WERI-Rb-1 (cell line): ENCODE measurements at regions not wholly inside any gene's neighbourhood (a gene's known extent, or its start where the extent isn't known, plus 50 kb on each side); places are given as distances from the start of the nearest gene placed in this dataset.
"Not testable (repeated sequence)": the region's sequence is repeated elsewhere in the genome, so short reads cannot be mapped to it uniquely, and the experiment has no call there.

Experiments used
- DNase-seq: peaks from one replicate; pipeline ENCODE4 v3.0.0-alpha.2; 2020
- H3K27ac ChIP-seq: fragments of 250-450 bp; sonication (Bioruptor Pico); 2 replicates; pipeline ENCODE4 v1.5.1; 2020; ENCODE audit warnings: mild to moderate bottlenecking, moderate library complexity
- H3K27me3 ChIP-seq: fragments of 250-450 bp; sonication (Bioruptor Pico); 2 replicates; pipeline ENCODE4 v1.5.1; 2021; ENCODE audit warnings: mild to moderate bottlenecking, low read depth, moderate library complexity; ENCODE audit not compliant: insufficient read depth, severe bottlenecking
- H3K36me3 ChIP-seq: fragments of 250-450 bp; sonication (Bioruptor Pico); 2 replicates; pipeline ENCODE4 v1.5.1; 2020; ENCODE audit warnings: mild to moderate bottlenecking, moderate library complexity
- H3K4me3 ChIP-seq: 2 replicates; pipeline ENCODE4 v1.5.1; 2011; ENCODE audit warnings: low read depth, mild to moderate bottlenecking, control low read depth, low read length
- H3K9me3 ChIP-seq: fragments of 250-450 bp; sonication (Bioruptor Pico); 2 replicates; pipeline ENCODE4 v1.5.1; 2021; ENCODE audit warnings: mild to moderate bottlenecking, moderate library complexity; ENCODE audit not compliant: severe bottlenecking
- CTCF ChIP-seq: IDR thresholded peaks from 2 replicates; pipeline ENCODE4 v1.5.1; 2011; ENCODE audit warnings: low read depth, mild to moderate bottlenecking, control low read depth, inconsistent platforms, low read length

- DNase-seq = no peak
- no peaks in the 10 kb centered on the region for H3K27me3 ChIP-seq
- no peaks in the 10 kb centered on the region for H3K36me3 ChIP-seq
- no peak overlapping the region for H3K4me3 ChIP-seq
- no peak overlapping the region for H3K27ac ChIP-seq
- H3K9me3 ChIP-seq = no peaks in the 10 kb centered on the region
- TF ChIP-seq CTCF = no peak
These were observed 1369.9 kb downstream of the SI start for GRCh38 chr3:163708428-163708827.

GRCh38 chr3:163707659-163708058 is 1370.6 kb downstream of the SI start:
- no peak for TF ChIP-seq CTCF
- H3K27me3 ChIP-seq = no peaks in the 10 kb centered on the region
- H3K9me3 ChIP-seq = no peaks in the 10 kb centered on the region
- DNase-seq = no peak
- H3K4me3 ChIP-seq = no peak overlapping the region
- H3K27ac ChIP-seq = no peak overlapping the region
- no peaks in the 10 kb centered on the region for H3K36me3 ChIP-seq

GRCh38 chr3:163698221-163698620 is 1380.1 kb downstream of the SI start:
- H3K27ac ChIP-seq, H3K27me3 ChIP-seq, DNase-seq, H3K9me3 ChIP-seq, H3K36me3 ChIP-seq, H3K4me3 ChIP-seq: not testable (repeated sequence)

- DNase-seq = no peak
- Histone ChIP-seq H3K27ac (no peak overlapping the region), H3K4me3 (no peak overlapping the region), H3K27me3 (no peaks in the 10 kb centered on the region), H3K36me3 (no peaks in the 10 kb centered on the region), H3K9me3 (no peaks in the 10 kb centered on the region)
- no peak for TF ChIP-seq CTCF
These were observed 1385.8 kb downstream of the SI start for GRCh38 chr3:163692494-163692893.

- DNase-seq = no peak
- Histone ChIP-seq H3K9me3 (no peaks in the 10 kb centered on the region), H3K27me3 (no peaks in the 10 kb centered on the region), H3K4me3 (no peak overlapping the region), H3K36me3 (no peaks in the 10 kb centered on the region), H3K27ac (no peak overlapping the region)
- TF ChIP-seq CTCF = no peak
These were observed 1393.6 kb downstream of the SI start for GRCh38 chr3:163684651-163685050.

- Histone ChIP-seq H3K36me3 (no peaks in the 10 kb centered on the region), H3K9me3 (no peaks in the 10 kb centered on the region), H3K27ac (no peak overlapping the region), H3K27me3 (no peaks in the 10 kb centered on the region), H3K4me3 (no peak overlapping the region)
- TF ChIP-seq CTCF = no peak
- no peak for DNase-seq
These were observed 1405.3 kb downstream of the SI start for GRCh38 chr3:163672954-163673353.
